ENCODE measurements at regions not wholly inside any gene's neighbourhood (a gene's known extent, or its start where the extent isn't known, plus 50 kb on each side); places are given as distances from the start of the nearest gene placed in this dataset.

DNA sequence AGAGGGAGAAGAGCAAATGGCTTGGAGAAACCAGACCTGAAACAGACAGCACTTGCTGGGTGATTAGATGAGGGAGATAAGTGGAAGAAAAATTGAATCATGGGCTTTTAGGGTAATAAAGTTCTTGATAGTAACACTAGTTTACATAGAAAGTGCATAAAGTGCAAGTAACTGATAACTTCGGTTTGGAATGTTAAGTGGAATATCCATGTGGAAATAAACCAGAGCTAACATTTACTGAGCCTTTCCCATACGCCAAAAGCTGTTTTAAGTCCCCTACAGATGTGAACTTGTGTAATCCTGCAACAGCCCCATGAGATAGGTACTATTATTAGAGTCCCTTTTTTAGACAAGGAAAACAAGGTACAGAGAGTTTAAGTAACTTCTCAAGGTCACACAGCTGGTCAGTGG, 77.1 kb upstream of the NUDT4 start:
- ChIA-PET POLR2A (no interaction called here), CTCF (no interaction called here)
- TF ChIP-seq, protein P1, sequence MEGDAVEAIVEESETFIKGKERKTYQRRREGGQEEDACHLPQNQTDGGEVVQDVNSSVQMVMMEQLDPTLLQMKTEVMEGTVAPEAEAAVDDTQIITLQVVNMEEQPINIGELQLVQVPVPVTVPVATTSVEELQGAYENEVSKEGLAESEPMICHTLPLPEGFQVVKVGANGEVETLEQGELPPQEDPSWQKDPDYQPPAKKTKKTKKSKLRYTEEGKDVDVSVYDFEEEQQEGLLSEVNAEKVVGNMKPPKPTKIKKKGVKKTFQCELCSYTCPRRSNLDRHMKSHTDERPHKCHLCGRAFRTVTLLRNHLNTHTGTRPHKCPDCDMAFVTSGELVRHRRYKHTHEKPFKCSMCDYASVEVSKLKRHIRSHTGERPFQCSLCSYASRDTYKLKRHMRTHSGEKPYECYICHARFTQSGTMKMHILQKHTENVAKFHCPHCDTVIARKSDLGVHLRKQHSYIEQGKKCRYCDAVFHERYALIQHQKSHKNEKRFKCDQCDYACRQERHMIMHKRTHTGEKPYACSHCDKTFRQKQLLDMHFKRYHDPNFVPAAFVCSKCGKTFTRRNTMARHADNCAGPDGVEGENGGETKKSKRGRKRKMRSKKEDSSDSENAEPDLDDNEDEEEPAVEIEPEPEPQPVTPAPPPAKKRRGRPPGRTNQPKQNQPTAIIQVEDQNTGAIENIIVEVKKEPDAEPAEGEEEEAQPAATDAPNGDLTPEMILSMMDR (IDR thresholded peaks at IDR 0.05; ENCODE audit: control extremely low read depth, extremely low read depth, low read depth, missing control alignments), result no peak
- no peak for DNase-seq (ENCODE audit: extremely low spot score)

DNA sequence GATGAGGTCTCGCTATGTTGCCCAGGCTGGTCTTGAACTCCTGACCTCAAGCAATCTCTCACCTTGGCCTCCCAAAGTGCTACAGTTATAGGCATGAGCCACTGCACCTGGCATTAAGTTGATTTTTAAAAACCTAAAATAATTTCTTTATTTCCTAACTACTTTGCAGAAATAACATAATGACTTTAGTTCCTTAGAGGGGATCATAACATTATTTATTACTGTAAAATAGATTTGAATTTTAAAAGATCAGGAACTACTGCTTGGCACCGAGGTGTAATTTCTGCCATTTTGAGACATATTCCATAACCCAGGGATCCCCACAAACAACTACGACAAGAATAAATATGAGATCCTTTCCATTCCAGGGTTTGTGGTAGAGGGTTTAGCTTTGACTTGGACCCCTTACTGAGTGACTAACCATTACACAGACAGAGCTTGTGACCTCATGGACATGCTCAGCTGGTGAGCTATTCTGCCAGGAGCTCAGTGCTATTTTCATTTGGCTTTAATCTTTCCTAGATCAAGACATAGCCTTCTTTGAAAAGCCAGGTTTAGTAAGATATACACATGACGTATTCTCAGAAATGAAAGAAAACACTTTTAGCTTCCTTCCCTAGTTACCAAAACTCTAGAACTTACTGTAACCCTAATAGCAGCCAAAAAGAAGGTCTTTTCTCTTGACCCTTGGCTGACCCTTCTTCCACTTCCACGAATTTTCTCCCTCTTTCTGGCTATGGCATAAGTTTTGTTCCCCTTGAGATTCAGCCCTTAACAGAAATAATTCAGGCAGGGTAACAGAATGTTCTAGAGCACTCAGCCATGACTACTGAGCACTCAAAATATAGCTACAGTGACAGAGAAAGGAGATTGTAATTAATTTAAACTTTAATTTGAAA, 75.1 kb upstream of the NUDT4 start:
- ChIA-PET POLR2A (no interaction called here), CTCF (interaction anchor here (0.8 kb wide), 1 partner anchor 11 kb away, joined by 3 read pairs; no protein-coding TSS in a partner anchor)
- TF ChIP-seq, protein P1 (IDR thresholded peaks at IDR 0.05; ENCODE audit: control extremely low read depth, extremely low read depth, low read depth, missing control alignments), result no peak
- DNase-seq (ENCODE audit: extremely low spot score), result no peak

DNA sequence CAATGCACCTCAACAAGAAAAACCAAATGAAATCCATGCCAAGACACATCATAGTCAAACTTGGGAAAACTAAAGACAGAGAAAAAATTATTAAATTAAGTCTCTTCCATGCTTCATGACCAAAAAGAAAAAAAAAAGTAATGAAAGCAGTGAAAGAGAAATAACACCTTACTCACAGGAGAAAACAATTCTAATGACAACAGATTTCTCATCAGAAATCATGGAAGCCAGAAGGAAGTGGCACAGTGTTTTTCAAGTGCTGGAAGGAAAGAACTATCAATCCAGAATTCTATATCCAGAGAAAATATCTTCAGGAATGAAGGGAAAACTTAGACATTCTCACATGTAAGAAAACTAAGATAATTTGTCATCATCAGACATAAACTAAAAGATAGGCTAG, 71.1 kb upstream of the NUDT4 start:
- CTCF ChIA-PET, result interaction anchor here (1.3 kb wide), 2 partner anchors 10 to 113 kb away, joined by 3 to 4 read pairs; no protein-coding TSS in a partner anchor
- POLR2A ChIA-PET, result no interaction called here
- DNase-seq (ENCODE audit: extremely low spot score), result no peak
- TF ChIP-seq, protein P1 (IDR thresholded peaks at IDR 0.05; ENCODE audit: control extremely low read depth, extremely low read depth, low read depth, missing control alignments), result no peak

DNA sequence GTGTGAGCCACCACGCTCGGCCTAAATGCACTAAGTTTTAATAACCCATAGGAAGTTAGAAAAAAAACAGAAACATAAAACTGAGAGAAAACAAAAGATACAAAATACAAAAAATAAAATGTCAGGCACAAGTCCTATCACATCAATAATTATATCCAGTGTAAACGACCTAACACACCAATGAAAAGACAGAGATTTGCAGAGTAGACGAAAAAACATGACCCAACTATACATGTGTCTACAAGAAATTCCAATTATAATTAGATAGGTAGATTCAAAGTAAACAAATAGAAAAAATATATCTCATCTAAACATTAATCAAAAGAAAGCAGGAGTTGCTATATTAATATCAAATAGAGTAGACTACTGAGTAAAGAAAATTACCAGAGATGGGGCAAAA, 69.4 kb upstream of the NUDT4 start:
- ChIA-PET POLR2A (no interaction called here), CTCF (interaction anchor here (1.5 kb wide), 1 partner anchor 49 kb away, joined by 3 read pairs; no protein-coding TSS in a partner anchor)
- no peak for DNase-seq (ENCODE audit: extremely low spot score)
- TF ChIP-seq, protein P1 (IDR thresholded peaks at IDR 0.05; ENCODE audit: control extremely low read depth, extremely low read depth, low read depth, missing control alignments), result no peak

DNA sequence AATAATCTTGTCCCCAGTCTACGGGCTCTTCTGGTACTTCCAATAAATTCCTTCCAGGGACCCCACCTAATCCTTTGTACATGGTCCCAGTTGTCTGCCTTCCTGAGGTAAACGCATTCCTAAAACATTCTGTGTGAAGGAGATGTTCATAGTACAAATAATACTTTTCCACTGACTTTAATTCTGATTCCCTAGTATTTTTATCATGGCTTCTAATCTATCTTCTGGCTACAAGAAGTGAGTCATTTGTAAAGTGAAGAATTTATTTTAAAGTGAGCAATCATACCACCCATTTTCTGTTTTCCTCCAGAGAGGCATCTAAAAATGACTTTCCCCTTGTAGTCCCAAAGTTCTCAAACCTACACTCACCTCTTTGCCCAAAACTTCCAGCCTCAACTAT, 65.9 kb upstream of the NUDT4 start:
- DNase-seq (ENCODE audit: extremely low spot score), result no peak
- ChIA-PET CTCF (no interaction called here), POLR2A (no interaction called here)
- TF ChIP-seq, protein P1 (IDR thresholded peaks at IDR 0.05; ENCODE audit: control extremely low read depth, extremely low read depth, low read depth, missing control alignments), result no peak

DNA sequence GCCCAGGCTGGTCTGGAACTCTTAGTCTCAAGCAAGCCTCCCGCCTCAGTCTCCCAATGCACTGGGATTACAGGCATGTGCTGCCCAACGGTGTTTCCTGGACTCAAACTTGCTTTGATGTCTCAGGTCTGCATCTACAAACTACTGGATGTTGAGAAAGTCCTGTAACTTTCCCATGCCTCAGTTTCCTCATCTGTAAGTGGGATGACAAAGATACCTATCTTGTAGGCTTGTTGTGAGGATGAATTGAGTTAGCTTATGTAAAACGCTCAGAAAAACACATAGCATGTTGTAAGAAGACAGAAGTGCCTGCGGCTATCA, 63.6 kb upstream of the NUDT4 start:
- ChIA-PET POLR2A (no interaction called here), CTCF (no interaction called here)
- no peak for DNase-seq (ENCODE audit: extremely low spot score)
- TF ChIP-seq, protein P1 (IDR thresholded peaks at IDR 0.05; ENCODE audit: control extremely low read depth, extremely low read depth, low read depth, missing control alignments), result no peak

Measured in GM10248 (cell line).